ENCODE measurements at regions not wholly inside any gene's neighbourhood (a gene's known extent, or its start where the extent isn't known, plus 50 kb on each side); places are given as distances from the start of the nearest gene placed in this dataset.

DNA sequence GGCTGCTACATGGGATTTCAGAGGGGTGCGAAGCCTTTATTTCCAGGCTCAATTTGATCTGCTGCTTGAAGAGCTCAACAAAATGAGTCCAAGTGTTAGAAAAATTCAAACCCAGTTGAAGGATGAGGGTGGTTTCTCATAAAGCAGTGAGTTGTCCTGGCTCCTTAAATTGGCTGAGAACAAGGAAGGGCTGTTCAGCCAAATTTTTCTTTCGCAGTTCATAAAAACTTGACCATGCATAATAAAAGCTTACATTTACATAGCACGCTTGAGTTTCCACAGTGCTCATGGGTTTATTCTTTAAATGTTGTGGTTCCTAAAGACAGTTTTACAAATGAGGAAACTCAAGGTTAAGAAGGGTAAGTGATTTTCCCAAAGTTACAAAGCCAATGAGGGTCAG lies 174.4 kb upstream of the FOXA2 start:
- ATAC-seq (no peak), DNase-seq (ENCODE audit: low spot score in 2 of 2) (no peak)
- Mint-ChIP-seq H3K9me3 (peaks cover 8% of the 10 kb centered on the region in 2 donors), H3K36me3 (no peaks in the 10 kb centered on the region), H3K27ac (no peak overlapping the region)

DNA sequence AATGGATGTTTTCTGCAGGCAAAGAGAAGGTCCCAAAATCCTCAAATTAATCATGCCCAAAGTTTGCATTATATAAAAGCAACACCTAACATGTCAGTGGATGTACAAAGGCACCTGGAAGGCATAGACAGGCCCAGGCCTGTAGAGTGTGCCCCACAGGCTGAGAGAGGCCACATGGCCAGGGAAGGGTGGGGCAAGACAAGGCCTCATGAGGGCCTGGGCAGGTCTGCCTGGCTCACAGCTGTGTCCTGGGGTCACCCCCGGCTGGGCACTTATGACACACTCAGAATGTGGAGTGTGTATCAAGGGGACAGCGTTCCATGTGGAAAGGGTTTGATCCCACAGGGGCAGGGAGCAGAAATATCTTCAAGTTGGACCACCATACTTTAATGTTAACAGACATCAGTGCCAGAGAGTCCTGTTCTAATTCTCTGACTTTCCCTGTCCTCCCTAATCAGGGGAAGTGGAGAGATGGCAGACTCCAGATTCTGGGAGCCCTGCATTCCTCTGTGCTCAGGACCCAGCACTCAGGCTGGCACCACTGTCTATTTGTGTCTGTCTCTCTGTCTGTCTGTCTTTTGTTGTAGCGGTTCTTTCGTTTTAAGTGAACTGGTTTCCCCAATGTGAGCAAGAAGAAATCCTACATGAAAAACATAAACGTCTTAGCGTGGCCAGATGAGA lies 178.3 kb upstream of the FOXA2 start:
- ATAC-seq (no peak), DNase-seq (ENCODE audit: low spot score in 2 of 2) (no peak)
- H3K27ac Mint-ChIP-seq = no peak overlapping the region
- no peaks in the 10 kb centered on the region for H3K36me3 Mint-ChIP-seq
- peaks cover 8% of the 10 kb centered on the region in 2 donors for H3K9me3 Mint-ChIP-seq

DNA sequence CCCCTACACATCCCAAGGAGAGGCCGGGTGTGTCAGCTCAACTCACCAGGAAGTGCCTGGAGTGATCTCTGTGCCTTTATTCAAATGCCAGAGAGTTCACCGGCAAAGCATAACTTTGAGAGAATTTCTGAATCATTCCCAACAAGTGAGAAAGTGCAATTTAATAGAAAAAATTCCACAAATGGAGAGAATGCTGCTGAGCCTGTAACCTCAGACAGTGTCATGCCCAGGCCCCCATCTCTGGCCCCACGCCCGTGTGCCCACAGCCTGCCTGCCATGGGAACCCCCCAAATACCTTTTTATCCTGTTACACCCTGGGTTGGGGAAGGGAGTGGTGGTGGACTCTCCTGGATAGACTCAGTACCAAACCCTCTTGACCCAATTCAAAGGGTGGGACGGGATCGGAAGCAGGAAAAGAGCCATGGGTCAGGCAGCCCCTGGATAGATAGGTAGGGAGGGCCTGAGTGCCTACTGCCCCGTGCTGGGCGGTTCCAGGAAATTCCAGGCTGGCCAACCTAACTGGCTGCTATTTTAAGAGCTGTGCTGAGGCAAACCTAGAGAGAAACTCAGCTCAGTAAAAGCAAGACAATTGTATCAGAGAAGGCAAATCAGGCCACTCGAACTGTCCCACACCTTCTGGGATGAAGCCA lies 179.0 kb upstream of the FOXA2 start:
- Mint-ChIP-seq H3K36me3 (no peaks in the 10 kb centered on the region), H3K9me3 (peaks cover 8% of the 10 kb centered on the region in 2 donors), H3K27ac (no peak overlapping the region)
- ATAC-seq = no peak
- DNase-seq (ENCODE audit: low spot score in 2 of 2) = no peak

DNA sequence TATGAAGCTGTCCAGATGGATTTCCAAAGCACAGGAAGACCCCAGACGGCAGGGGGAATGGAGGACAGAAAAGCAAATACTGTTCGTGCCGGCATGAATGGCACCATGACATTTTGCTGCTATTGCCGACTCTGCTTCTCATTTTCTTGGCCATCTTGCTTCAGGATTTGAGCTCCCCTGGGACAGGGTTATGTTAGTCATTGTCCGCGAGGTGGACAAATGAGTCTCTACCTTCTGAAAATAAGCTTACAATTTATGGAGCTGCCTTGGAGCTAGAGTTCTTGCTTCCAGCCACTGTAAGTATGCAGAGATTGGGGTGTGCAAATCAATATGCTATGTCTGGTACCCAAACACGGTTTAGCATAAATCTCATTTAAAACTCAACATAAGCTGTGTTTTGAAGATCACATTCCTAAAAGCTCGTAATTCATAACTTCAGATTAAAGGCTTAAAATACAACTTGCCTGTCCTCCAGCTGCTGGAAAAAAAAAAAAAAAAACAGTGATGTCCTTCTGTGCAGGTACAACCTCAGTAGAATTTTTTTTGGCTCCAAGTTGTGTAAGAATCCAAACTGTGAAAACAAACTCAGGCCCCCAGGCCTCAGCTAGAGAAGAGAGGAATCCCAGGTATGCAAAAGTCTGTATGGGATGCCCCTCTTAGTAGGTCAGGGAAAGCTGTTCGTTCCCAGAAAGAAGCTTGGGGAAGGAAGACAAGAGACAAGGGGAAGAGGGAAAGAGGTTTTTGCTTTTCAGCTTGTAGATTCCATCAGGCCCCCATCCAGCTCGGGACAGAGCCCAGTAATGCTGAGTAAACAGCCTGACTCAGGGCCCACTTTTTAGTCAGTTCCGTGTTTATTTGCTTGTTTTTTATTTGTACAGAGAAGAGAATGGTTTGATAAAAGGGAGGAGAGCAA lies 184.2 kb upstream of the FOXA2 start:
- peaks cover 4 to 9% of the 10 kb centered on the region in 2 donors for H3K9me3 Mint-ChIP-seq
- DNase-seq (ENCODE audit: low spot score in 2 of 2) = no peak
- no peak for ATAC-seq
- H3K27ac Mint-ChIP-seq = no peak overlapping the region
- H3K36me3 Mint-ChIP-seq = no peaks in the 10 kb centered on the region

DNA sequence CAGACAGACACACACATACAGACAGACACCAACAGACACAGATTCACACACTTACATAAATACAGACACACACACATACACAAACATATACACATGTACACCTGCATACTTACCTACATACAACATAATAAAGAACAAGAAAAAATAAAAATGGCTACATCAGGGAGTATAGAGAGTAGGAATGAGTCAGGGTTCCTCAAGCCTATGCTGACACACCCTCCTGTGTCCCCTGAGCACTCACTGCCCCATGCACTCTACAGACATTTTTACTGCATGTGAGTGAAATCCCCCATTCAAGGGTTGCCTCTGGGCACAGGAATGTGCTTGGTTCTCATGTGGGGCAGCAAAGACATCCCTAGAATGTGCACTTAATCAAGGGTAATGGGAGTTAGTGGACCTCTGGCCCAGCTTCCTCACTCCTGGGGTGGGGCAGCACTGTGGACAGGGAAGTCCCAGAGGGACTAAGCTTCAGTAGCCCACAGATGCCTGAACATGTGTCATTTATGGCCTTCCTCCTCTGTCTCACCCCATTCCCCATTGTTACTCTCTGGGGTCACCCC lies 185.9 kb upstream of the FOXA2 start:
- Mint-ChIP-seq H3K9me3 (peaks cover 11 to 18% of the 10 kb centered on the region in 2 donors), H3K27ac (no peak overlapping the region), H3K36me3 (peaks cover 0 to 3% of the 10 kb centered on the region in 2 donors)
- ATAC-seq (no peak), DNase-seq (ENCODE audit: low spot score in 2 of 2) (no peak)

DNA sequence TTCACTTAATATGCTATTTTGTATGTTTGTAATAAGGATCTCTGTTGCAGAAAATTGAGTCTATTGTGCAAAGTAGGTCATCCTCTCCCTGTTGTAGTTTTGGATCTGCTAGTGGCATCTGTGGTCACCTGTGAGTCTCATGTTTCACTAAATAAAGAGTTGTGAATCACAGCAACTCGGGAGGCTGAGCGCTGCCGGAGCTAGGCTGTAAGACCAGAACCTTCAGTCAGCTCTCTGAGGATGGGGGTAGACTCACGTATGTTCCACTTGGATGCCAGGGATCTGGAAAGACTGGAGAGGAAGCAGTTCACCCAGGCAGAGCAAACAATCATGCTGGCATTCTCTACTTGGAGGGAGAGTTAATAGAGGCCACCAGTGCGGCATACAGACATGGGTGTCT lies 187.3 kb upstream of the FOXA2 start:
- Mint-ChIP-seq H3K36me3 (peaks cover 0 to 5% of the 10 kb centered on the region in 2 donors), H3K27ac (no peak overlapping the region), H3K9me3 (peaks cover 19 to 26% of the 10 kb centered on the region in 2 donors)
- DNase-seq (ENCODE audit: low spot score in 2 of 2) (no peak), ATAC-seq (no peak)

DNA sequence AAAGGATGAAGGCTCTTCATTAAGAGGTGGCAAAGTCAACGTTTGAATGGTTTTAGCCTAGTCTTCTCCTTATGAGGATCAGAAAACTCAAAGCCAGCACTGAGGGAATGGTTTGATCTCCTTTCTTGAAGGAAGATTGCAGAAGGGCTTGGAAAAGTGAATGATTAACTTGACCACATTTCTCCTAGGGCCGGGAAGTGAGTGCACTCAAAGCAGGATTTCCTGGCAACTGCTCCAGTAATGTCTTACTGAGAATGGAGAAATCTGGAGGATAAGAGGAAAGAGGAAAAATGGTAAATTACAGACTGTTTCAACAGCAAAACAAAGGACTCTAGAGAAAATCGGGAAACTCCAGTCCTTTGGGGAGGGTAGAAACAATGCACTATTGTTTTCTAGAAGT lies 189.0 kb upstream of the FOXA2 start:
- Mint-ChIP-seq H3K9me3 (peaks cover 19 to 28% of the 10 kb centered on the region in 2 donors), H3K36me3 (peaks cover 0 to 5% of the 10 kb centered on the region in 2 donors), H3K27ac (no peak overlapping the region)
- ATAC-seq (no peak), DNase-seq (ENCODE audit: low spot score in 2 of 2) (no peak)

DNA sequence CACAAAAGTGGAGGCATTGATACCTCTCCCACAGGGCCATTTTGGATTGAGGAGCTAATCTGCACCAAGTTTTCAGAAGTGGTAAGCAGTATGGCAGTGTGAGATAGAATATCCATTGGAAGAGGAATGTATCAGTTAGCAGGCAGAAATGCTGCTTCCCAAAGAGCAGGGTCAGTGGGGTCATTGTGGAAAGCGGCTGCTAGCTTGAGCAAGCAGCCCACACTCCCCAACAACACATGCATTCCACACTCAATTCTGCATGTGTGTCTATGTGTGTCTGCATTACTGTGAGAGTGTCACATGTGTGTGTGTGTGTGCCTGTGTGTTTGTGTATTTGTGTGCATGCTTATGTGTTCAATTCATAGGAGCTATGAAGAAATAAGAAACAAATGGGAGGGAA lies 190.9 kb upstream of the FOXA2 start:
- ATAC-seq (no peak), DNase-seq (ENCODE audit: low spot score in 2 of 2) (no peak)
- peaks cover 19 to 25% of the 10 kb centered on the region in 2 donors for H3K9me3 Mint-ChIP-seq
- H3K36me3 Mint-ChIP-seq = peaks cover 0 to 5% of the 10 kb centered on the region in 2 donors
- no peak overlapping the region for H3K27ac Mint-ChIP-seq

DNA sequence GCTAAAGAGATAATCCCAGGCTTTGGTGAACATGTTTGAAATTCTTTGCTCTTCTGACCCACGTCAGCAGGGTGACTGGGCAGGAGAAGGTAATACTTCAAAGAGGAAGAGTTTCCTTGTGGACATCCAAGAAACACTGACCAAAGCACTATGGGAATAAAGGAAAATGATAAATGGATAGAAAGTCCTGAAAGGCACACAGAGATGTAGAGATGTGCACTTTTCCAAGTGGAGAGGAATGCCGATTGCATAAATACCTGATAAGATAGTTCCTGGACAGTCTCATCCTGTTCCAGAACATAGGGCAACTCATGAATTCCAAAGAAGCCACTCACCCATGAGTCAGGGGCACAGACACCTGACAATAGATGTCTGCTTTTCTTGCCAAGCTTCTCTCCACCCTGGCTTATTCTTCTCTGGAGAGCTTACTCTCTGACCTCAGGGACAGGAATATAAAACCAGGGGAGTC lies 191.3 kb upstream of the FOXA2 start:
- peaks cover 19 to 23% of the 10 kb centered on the region in 2 donors for H3K9me3 Mint-ChIP-seq
- no peak for ATAC-seq
- no peak overlapping the region for H3K27ac Mint-ChIP-seq
- peaks cover 0 to 5% of the 10 kb centered on the region in 2 donors for H3K36me3 Mint-ChIP-seq
- DNase-seq (ENCODE audit: low spot score in 2 of 2) = no peak

DNA sequence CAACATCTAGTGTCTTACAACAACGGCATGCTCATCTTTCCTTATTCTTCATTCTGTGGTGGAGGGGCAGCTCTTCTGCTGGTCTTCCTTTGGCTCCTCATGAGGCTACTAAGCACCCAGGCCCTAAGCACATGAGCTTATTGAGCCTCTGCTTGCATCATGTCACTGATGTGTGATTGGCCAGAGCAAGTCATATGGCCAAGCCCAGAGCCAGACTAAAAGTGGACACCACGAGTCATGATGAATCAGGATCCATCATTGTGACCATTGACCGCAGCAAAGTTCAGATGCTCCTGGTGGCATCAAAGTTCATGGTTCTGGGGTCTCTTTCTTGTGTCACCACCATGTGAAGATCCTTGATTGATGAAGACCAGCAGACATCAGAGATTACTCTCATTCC lies 192.0 kb upstream of the FOXA2 start:
- Mint-ChIP-seq H3K27ac (no peak overlapping the region), H3K36me3 (peaks cover 0 to 5% of the 10 kb centered on the region in 2 donors), H3K9me3 (peaks cover 15 to 19% of the 10 kb centered on the region in 2 donors)
- DNase-seq (ENCODE audit: low spot score in 2 of 2) = no peak
- no peak for ATAC-seq

DNA sequence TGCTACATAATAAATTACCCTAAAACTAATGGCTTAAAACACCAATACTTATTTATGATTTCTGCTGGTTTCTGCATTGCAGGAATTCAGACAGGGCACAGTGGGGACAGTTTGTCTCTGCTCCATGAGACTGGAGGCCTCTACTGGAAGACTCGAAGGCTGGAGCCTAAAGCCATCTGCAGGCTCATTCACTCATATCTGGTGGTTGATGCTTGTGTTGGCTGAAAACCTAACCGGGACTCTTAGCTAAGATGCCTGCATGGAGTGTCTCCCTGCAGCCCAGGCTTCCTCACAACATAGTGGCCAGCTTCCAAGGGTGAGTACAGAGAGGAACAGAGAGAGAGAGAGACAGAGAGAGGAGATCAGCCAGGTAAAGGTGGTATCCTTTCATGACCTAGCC lies 195.5 kb upstream of the FOXA2 start:
- no peak for ATAC-seq
- no peak for DNase-seq (ENCODE audit: low spot score in 2 of 2)
- H3K27ac Mint-ChIP-seq = no peak overlapping the region
- peaks cover 0 to 5% of the 10 kb centered on the region in 2 donors for H3K36me3 Mint-ChIP-seq
- peaks cover 13 to 15% of the 10 kb centered on the region in 2 donors for H3K9me3 Mint-ChIP-seq

DNA sequence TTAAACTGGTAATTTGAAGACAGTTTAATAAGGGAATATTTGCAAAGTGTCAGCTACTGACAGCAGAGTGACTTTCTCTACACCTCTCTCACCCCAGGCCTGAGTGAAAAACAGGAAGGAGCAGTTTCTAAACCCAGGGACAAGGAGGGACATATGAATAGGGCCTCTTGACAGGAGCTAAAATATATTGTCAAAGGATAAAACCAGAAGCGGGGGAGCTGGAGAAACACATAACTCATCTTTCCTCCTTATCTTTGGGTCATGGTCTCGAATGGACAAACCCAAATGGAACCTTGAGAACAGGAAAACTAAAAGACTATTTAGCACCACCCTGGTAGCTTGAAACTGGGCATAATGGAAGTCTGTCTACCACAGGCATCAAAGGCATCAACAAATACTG lies 197.5 kb upstream of the FOXA2 start:
- ATAC-seq = no peak
- Mint-ChIP-seq H3K9me3 (peaks cover 0 to 7% of the 10 kb centered on the region in 2 donors), H3K36me3 (peaks cover 0 to 8% of the 10 kb centered on the region in 2 donors)

DNA sequence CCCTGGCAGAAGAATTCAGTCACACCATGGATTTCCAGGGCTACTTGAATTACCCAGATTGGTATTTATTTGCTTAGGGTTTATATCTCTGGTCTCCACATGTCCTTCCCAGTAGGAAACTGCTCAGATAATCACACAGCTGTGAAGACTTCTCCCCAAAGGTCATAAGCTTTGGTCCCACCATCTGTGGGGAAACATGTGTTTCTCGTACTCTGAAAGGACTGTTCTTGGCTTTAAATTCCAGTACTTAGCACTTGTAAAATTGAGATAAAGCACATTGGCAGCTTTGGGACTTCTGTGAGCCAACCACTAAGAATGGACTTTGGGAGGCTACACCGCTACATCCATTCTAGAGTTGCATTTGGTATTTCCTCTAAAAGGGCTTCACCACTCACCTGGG lies 205.3 kb upstream of the FOXA2 start:
- DNase-seq (ENCODE audit: low spot score in 2 of 2) (no peak), ATAC-seq (no peak)
- Mint-ChIP-seq H3K36me3 (peaks cover 0 to 8% of the 10 kb centered on the region in 2 donors), H3K9me3 (peaks cover 4 to 11% of the 10 kb centered on the region in 2 donors), H3K27ac (no peak overlapping the region)

More for the DNA sequence above, 197.5 kb upstream of the FOXA2 start:
- no peak overlapping the region for H3K27ac Mint-ChIP-seq
- no peak for DNase-seq (ENCODE audit: low spot score in 2 of 2)

DNA sequence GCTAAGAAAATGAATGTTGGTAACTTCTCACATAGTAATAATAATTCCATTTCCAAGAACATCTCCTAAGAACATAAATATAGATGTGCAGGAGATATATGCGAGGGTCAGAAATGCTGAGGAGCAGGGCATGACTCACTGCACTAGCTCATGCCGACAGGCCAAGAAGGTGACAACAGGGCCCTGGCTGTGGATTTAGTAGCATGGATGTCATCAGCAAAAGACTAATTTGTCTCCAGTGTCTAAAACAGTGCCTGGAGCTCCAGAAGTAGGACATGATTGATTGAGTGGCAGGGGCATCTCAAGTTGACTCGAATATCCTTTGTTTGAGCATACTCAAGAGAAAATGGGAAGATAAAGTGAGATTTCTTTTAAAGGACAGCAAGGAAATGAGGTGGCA lies 207.0 kb upstream of the FOXA2 start:
- ATAC-seq = no peak
- Mint-ChIP-seq H3K27ac (no peak overlapping the region), H3K36me3 (peaks cover 0 to 3% of the 10 kb centered on the region in 2 donors), H3K9me3 (peaks cover 11 to 14% of the 10 kb centered on the region in 2 donors)
- DNase-seq (ENCODE audit: low spot score in 2 of 2) = no peak

DNA sequence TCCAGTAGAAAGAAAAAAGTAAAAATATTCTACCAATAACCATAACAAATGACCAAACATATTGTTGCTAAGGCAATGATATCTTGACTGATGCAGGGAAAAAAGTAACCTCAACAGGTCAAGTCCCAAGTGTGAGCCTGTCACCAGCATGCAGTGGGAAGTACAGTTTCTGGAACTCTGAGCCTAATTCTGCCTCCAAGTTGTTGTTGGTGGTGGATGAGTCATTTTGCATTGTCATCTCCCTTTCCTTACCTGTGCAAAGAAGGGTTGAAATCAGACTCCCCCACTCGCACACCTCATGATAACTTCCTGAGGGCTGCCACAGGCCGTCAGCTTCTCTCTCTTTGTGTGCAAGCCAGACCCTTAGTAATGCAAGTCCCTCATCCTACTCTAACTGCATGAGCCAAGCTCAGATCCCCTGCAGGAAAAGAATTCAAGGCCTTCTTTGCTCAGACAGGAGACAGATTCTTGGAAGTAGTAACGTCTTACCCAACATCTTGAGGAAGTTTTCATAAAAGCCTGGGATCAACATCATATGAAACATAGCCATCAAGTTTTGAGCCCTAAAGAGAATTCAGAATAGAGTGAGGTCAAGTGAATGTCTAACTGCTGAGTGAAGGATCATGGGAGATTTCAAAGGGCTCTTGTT lies 207.6 kb upstream of the FOXA2 start:
- DNase-seq (ENCODE audit: low spot score in 2 of 2) (no peak), ATAC-seq (no peak)
- Mint-ChIP-seq H3K27ac (no peak overlapping the region), H3K36me3 (no peaks in the 10 kb centered on the region), H3K9me3 (peaks cover 12 to 14% of the 10 kb centered on the region in 2 donors)

DNA sequence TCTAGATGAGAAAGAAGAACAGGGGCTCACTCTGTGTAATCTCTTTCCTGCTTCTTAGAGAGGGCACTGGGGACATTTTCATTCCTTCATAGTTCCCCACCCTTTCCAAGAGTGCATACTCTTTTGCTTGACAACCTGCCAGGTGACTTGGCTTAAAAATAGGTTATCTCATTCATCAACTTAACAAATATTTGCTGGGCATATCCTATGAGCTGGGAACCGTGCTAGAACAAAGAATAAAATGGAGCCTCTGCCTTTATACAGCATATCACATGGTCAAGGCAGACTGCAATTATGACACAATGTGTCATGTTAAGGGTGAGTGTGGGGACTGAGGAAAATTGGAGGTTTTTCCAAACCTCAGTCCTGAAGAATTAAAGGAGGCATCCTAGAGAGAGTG lies 209.8 kb upstream of the FOXA2 start:
- H3K36me3 Mint-ChIP-seq = no peaks in the 10 kb centered on the region
- ATAC-seq = no peak
- H3K9me3 Mint-ChIP-seq = peaks cover 15 to 19% of the 10 kb centered on the region in 2 donors
- no peak for DNase-seq (ENCODE audit: low spot score in 2 of 2)
- no peak overlapping the region for H3K27ac Mint-ChIP-seq
